IPS DF 4.7 (cell line): ENCODE measurements at regions not wholly inside any gene's neighbourhood (a gene's known extent, or its start where the extent isn't known, plus 50 kb on each side); places are given as distances from the start of the nearest gene placed in this dataset.

ENCODE experiments used
- DNase-seq: peaks from one replicate; pipeline ENCODE4 v3.0.0-alpha.2; 2013; ENCODE audit warnings: low spot score; ENCODE audit errors: extremely low read depth

DNA sequence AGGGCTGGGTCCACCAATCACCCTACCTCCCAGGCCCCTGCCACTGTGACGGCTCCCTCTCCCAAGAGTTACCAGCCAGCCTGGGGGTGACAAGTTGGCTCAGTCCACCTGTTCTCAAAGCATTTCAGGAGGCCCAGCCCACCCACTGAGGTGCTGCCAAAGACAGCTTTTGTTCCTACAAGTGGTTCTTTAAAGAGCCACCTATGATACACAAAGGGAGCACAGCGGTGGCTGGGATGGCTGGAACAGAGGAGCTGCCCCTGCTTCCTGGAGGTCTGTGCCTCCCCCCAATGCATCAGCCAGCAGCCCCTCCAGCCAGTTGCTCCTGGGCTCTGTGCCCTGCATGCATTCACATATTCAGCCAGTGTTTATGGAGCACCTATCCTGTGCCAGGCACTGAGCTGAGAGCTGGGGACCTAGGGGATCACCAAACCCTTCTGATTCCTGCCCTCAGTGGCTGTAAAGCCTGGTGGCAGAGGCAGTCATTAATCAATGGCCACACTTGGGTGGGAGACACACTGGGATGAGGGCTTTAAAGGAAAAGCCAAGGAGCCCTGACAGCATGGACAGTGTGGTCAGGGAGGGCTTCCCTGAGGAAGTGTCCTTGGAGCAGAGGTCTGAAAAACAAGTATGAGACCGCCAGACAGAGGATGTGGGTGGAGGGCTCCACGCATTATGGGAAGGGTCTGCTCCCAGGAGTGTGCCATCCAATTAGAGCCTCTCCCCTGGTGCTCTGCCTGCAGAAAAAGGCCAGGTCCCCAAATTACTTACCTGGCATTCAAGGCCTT, 107.1 kb upstream of the LINGO1 start:
- DNase-seq = peak; percentile 60

DNA sequence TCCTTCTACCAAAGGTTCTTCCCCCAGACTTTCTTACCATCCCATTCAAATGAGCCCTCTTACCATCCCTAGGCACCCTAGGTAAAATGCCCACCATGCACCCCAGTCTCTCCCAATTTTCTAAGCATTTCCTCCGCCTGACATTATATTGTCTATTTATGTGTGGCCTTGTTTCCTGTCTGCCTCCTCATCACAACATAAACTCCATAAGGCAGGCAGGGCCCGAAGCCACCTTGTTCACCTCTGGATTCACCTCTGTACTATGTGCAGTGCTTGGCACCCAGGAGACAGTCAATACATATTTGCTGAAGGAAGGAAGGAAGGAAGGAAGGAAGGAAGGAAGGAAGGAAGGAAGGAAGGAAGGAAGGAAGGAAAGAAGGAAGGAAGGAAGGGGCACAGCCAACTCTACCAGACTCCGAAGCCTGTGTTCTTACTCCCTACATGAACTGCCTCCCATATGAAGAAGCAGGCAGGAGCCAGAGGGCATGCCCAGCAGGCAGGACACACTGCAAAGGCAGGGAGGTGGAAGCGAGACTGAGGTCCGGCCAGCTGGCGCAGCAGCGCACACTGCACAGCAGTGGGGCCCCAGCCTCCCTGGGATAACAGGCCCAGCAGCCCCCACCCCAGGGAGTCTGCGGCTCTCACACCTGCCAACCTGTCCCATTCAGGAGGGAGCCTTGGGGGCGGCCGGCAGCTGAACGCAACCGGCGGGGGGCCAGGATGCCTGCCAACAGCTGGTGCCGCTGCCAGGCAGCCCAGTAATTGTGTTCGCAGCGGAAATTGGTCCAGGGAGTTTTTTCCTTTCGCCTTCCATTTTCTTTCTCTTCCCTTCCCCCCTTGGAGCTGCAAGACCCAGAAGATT, 106.0 kb upstream of the LINGO1 start:
- DNase-seq = no peak

DNA sequence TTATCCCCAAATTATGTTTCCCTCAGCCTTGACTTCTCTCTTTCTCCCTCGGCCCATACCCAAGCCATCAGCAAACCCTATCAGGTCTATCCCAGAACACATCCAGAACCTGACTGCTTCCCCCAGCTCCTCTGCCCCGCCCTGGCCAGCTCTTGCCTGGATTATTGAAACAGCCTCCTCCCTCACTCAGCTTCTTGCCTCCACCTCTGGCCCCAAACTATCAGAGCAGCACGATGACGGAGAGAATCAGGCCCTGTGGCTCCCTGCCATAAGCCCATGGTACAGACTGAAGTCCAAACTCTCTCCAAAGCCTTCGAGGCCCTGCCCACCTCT, 105.3 kb upstream of the LINGO1 start:
- DNase-seq = no peak

DNA sequence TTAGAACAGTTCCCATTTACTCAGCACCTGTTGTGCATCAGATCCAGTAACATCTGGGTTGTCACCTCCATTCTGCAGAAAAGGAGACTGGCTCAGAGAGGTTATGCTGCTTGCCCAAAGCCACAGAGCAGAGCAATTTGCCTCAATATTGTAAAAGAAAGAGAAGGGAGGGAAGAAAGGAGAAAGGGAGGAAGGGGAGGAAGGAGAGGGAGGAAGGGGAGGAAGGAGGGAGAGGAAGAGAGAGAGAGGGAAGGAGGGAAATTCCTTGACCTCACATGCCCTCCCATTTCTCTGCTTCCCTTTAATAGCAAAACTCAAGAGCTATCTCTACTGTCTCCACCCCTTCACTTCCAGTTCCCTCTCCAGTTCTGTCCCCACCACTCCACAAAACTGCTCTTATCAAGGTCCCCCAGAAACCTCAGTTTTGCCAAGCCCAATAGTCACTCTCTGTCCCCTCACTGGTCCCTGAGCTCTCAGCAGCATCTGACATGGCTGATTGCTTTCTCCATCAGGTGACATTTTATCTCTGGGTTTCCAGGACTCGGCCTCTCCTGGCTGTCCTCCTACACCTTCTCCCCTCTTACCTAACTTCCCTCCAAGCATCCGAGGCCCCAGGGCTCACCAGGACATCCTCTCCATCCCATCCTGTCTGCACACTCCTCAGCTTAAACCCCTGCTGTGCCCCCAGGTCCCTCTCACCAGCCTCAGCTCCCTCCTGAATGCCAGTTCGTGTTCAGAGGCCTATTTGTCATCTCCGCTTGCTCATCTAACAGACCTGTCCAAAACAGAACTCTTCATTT, 104.7 kb upstream of the LINGO1 start:
- DNase-seq = no peak

DNA sequence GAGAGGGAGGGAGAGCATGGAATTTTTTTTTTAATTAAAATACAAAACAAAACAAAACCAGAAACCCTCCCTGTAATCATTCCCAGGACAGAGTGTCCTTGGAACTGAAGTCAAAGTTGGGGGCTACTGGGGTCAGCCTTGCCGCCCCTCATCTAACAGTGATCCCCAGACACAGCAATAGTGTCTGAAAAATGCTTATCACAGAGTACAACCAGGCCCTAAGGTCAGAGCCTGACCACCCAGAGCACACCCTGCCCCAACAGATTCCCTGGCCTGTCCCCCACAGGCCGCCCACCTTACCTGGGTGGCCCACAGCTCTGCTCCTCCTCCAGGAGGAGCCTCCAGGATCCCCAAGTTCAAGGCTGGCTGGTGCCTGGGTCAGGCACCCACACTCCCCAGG, 101.6 kb upstream of the LINGO1 start:
- no peak for DNase-seq

DNA sequence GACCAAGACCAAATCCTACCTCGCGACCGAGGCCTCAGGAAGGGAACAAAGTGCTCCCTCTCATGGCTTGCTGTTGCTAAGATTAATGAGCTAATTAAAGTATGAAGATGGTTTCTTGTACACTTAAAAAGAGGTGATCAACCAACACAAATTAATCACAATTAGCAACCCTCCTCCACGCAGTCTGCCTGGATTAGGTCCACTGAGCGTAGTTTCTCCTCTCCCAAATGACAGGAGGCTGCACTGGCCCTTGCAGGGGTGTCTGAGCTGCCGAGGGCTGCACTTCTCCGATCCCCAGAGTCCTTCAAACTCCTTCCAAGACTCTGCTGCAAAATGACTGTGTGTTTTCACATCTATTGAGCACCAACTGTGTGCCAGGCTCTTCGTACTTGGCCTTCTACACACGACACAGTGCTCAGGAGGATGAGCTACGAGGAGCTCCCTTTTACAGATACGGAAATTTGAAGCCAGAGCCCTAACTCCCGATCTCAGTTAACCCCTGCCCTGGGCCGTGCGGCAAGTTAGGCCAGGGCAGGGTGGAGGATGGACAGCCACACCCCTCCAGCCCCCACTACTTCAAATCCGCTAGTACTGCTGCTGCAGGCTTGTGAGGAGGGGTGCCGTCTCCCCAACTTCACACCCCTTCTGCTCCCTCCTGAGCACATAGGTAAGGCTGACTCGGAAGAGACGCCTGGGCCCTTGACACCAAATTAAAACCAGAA, 101.0 kb upstream of the LINGO1 start:
- DNase-seq = no peak

DNA sequence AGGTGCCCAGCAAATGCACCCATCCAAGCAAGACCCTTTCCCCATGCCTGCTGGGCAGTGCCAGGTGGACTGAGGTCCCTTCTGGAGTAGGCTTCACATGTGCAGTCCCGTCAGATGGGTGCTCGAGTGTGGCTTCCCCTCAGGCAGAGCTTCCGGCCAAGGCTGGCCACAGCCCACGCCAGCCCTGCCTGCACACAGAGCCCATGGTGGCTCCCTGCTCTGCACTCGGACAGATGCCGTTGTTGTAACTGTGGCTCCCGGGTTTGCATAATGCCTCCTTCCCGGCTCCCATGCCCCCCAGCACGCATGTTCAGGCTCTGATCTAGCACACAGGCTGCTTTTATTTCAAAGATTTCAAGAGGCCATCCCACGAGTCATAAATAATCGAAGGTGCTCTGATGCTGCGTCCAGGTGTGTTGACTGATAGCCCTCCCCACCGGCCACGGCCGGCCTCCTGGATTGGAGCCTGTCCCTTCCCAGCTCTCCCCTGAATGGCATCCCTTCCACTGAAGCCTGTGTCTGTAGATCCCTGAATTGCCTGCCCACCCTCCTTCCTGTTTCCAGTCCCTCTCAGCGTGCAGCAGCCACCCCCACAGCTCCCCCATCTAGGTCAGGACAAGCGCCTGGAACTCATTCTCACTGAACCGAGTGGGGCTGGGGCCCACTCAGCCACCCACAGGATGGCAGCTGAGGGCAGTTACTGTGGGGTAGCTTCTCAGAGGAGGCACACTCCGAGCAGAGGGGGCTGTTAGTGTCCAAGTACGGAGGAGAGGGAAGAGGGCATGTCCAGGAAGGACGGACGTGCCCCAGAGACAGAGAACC, 100.0 kb upstream of the LINGO1 start:
- DNase-seq = no peak

DNA sequence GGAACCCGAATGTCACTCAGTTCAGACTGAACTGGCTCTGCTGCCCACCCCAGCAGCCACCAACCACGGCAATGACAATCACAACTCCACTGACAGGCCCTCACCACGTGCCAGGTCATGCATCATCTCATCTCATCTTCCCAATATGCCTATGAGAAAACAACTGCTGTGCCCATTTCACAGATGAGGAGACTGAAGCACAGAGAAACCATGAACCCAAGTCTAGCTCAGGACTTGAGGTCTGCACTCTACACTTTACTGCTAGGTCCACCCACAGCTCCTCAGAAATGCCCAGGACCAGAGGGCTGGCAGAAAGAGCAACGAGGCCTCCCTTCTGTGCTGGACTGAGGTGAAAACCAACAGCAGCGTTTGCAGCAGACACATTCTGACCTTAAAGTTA, 99.2 kb upstream of the LINGO1 start:
- DNase-seq = no peak

DNA sequence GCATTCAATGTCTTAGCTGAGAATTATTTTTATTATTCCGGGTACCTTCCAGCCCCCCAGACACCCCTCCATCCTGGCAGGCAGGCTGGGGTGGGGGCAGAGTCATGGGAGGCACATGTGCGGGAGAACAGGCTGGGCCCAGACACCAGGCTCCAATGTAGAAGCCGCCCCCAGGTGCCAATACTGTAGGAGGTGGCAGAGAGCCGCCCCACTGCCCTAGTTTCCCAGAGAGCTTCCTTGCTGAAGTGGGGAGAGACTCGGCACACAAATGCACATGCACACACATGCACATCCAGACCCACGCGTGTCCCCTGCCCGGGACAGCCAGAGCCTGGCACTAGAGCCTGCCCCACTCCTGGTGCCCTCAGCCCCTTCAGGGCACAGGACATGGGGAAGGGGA, 98.4 kb upstream of the LINGO1 start:
- DNase-seq = no peak

DNA sequence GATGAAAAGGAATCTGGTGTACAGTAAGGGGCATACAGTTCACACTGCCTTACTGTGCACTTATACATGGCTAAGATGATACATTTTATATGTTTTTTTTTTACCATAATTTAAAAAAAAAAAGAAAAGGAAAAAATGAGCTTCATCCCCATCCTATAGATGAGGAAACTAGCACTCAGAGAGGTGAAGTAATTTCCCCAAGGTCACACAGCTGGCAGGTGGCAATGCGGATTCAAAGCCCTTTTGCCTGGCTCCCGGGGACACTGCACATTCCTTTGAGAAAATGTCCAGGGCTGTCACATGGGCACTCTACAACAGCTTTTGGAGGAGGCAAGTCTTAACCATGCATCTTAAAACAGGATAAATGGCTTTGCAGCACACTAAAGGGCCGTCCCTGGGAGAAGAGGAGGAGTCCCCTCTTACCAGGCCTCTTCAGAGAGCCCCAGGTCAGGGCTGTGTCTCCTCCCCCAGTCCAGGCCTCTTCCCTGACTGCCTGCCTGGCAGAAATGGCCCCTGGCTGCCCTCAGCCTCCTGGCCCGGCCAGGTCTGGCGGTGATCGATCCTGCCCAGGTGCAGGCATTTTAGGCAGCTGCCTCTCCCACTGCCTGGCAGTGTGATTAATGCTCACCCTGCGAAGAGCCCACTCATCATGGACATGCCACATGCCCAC, 95.1 kb upstream of the LINGO1 start:
- no peak for DNase-seq

DNA sequence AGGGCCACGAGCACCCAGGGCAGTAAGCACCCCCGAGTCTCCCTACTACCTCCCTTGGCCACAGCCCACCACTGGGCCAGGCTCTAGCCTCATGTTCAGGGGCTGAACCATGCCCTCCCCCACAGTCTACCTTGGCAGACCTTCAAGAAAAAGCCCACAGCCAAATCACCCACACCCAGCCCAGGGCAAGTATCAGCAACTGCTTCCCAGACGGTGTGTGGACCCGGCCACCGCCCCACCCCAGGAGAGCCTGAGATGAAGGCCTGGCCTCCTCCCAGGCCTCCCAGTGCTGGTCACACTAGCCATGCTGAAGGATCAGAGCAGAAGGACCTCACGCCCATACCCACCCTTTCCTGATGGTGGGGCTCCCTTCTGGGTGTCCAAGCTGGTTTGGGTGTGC, 92.0 kb upstream of the LINGO1 start:
- DNase-seq = no peak

DNA sequence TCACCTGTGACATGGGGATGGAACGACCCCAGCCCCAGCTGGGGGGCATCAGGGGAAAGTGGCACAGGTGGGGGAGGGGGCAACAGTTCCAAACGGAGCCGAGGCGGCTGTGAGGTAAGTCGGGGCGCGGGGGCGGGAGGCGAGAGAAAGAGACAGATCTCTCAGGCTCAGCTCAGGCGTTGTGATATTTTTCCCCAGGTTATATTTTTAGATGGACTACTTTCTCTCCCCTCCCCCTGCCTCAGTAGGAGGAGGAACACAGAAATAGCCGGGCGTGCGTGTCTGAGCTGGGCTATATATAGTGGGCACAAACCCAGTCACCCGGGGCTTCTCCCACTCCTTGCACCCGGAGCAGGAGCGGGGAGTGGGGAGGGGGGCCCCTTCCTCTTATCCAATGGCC, 91.0 kb upstream of the LINGO1 start:
- no peak for DNase-seq

DNA sequence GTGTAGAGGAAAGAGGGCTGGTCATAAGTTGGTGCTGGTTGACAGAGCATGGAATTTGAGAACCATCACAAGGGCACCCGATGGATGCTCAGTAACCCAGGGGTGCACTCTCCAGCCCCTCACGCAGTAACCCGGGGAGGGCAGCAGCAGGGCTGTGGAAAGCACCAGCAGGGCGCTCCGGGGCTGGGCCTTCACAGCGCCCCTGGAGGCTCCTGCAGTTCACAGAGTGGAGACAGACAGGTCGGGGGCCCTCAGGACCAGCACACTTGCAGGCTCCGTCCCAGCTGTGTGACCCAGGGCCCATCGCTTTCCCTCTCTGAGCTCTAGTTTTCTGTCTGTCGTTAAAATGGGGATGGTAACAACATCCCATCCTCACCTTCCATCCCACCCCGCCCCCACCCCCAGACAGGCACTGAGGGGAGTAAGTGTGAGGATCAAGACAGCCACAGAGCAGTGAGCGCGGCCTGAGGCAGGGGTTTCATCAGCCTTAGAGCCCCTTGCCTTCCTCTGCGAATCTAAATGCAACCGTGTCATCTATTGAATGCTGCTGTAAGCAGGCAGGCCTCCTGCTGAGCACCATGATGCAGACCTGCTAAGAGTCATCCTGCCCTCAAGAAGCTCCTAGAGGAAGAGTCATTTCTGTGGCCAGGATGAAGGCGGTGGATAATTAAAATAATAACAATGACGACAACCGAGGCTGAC, 90.2 kb upstream of the LINGO1 start:
- DNase-seq = no peak

DNA sequence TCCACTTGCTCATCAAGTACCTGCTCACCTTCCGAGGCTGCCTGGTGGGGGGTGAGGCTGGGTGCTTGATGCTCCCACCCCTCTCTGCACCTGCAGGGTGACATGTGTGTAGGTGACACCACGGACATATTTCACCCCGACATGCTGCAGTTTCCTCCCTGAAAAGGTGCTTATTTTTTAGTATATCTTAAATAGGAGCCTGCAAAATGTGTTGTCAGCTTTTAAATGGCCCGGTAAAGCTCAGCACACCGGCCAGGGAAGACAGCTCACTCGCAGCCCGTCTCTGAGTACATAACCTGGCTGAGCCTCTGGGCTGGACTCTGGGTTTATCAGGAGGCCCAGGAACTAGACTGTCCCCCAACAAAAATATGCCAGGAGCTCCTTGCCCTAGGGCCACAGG, 89.3 kb upstream of the LINGO1 start:
- DNase-seq = no peak

DNA sequence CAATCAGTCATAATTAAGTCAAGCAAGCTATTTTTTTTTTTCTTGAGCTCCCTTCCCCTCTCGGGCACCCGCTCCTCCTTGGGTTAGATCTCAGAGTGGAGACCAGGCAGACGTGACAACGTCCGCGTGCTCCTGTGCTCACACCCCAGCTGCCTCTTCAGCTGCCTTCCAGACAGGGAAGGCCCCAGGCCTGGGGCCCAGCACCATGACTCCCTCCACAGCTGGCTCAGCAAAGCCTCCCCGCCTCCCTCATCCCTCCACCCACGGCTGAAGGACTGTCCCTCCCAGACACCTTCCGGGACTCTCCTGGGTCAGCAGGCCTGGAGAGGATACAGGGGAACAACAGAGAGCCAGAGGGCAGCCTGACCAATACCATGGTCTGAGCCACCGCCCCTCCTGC, 87.9 kb upstream of the LINGO1 start:
- DNase-seq = no peak

DNA sequence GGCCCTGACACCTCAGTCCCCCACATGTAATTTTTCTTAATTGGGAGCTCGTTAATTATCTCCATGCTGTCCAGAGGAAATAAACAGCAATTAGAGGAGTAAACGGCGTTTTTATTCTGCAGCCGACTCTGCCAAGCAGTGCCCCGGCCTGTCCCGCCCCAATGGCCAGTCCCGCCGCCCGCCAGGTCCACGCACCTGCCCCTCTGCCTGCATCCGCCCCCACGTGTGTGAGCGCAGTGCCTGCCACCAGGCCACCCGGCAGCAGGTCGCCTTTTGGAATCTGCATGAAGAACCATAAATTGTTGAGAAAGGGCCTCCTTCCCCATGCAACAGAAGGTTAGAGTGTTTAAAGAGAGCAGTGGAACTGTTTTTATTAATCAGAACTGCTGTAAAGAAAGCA, 87.5 kb upstream of the LINGO1 start:
- no peak for DNase-seq

DNA sequence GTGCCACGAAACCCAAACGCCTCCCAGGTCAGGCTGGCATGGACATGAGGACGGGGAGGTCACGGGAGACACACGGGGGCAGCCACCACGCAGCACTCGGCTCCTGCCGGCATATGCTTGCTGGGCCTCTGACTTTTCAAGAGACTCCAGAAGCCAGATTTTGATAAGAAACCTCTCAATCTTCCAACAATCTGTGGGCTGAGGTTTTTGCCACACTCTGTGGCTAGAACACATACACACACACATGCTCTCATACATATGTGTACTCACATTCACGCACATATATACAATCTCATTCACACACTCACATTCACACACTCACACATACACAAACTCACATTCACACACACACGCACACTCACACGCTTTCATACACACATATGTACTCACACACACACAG, 86.7 kb upstream of the LINGO1 start:
- DNase-seq = no peak

DNA sequence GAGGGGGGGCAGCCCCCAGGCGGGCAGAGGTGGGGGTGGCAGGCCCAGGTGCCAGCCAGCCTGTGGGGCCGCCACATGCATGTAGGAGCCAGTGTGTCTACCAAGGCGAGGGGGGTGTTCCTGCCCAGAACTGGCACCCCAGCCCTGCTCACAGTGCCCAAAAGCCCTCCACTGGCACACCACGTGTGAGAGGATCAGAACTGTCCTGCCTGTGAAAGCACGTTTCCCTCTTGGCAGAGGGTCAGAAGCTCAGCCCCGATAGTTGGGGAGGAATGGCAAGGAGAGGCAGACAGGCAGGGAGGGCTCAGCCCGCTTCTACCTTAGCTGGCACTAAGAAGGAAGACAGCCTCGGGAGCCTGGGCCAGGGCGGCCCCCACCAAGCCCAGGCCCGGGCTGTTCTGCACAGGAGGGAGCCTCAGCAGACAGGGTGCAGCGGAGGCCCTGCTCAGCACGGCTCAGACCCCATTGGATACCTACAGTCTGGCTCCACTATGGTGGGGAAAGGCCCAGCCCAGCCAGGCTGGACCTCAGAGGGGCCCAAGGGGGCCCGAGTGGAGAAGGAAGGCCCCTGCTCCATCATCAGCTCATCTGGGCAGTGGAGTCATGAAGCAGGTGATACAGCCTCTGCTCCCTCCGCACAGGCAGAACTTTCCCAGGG, 84.8 kb upstream of the LINGO1 start:
- no peak for DNase-seq
